GM23248 (cell line): ENCODE measurements at regions not wholly inside any gene's neighbourhood (a gene's known extent, or its start where the extent isn't known, plus 50 kb on each side); places are given as distances from the start of the nearest gene placed in this dataset.

Source experiments
- DNase-seq: peaks from one replicate; pipeline ENCODE4 v3.0.0-alpha.2; 2015
- H2AFZ ChIP-seq: fragments of 200-600 bp; sonication (generic); 2 replicates; pipeline ENCODE4 v1.6.1; 2016; ENCODE audit warnings: antibody characterized with exemption
- H3F3A ChIP-seq: fragments of 200-600 bp; sonication (generic); 2 replicates; pipeline ENCODE4 v1.6.1; 2016; ENCODE audit warnings: mild to moderate bottlenecking, antibody characterized with exemption, mixed run types; ENCODE audit not compliant: insufficient read depth
- H3K27ac ChIP-seq: fragments of 200-600 bp; sonication (generic); 2 replicates; pipeline ENCODE4 v1.5.1; 2016; ENCODE audit warnings: mild to moderate bottlenecking
- H3K27me3 ChIP-seq: fragments of 200-600 bp; sonication (generic); replicated peaks from 2 replicates; pipeline ENCODE4 v1.6.1; 2016; ENCODE audit warnings: mild to moderate bottlenecking; ENCODE audit not compliant: insufficient read depth
- H3K36me3 ChIP-seq: fragments of 200-600 bp; sonication (generic); 2 replicates; pipeline ENCODE4 v1.6.1; 2016; ENCODE audit warnings: low read depth, mild to moderate bottlenecking
- H3K4me1 ChIP-seq: fragments of 200-600 bp; sonication (generic); 2 replicates; pipeline ENCODE4 v1.6.1; 2016; ENCODE audit warnings: mild to moderate bottlenecking; ENCODE audit not compliant: insufficient read depth
- H3K4me2 ChIP-seq: fragments of 200-600 bp; sonication (generic); one replicate; pipeline ENCODE4 v1.6.1; 2016; ENCODE audit warnings: mild to moderate bottlenecking; ENCODE audit not compliant: unreplicated experiment
- H3K4me3 ChIP-seq: fragments of 200-600 bp; sonication (generic); 2 replicates; pipeline ENCODE4 v1.5.1; 2016; ENCODE audit warnings: mild to moderate bottlenecking
- H3K79me2 ChIP-seq: fragments of 200-600 bp; sonication (generic); 2 replicates; pipeline ENCODE4 v1.6.1; 2016; ENCODE audit warnings: mild to moderate bottlenecking; ENCODE audit not compliant: insufficient read depth
- H3K9ac ChIP-seq: fragments of 200-600 bp; sonication (generic); 2 replicates; pipeline ENCODE4 v1.6.1; 2016; ENCODE audit warnings: mild to moderate bottlenecking
- H3K9me2 ChIP-seq: fragments of 200-600 bp; sonication (generic); 2 replicates; pipeline ENCODE4 v1.6.1; 2016; ENCODE audit warnings: mixed run types, mild to moderate bottlenecking, moderate library complexity; ENCODE audit not compliant: insufficient read depth
- H3K9me3 ChIP-seq: fragments of 200-600 bp; sonication (generic); one replicate; pipeline ENCODE4 v1.6.1; 2017; ENCODE audit warnings: low read depth
- H4K20me1 ChIP-seq: fragments of 200-600 bp; sonication (generic); 2 replicates; pipeline ENCODE4 v1.6.0; 2016; ENCODE audit not compliant: insufficient read depth
- EZH2 ChIP-seq: fragments of 200-600 bp; sonication (generic); IDR thresholded peaks from 2 replicates; pipeline ENCODE4 v1.6.1; 2018; ENCODE audit warnings: antibody characterized with exemption, mild to moderate bottlenecking; ENCODE audit not compliant: insufficient read depth, poor library complexity, severe bottlenecking
- EZH2phosphoT487 ChIP-seq: fragments of 200-600 bp; sonication (generic); IDR thresholded peaks from 2 replicates; pipeline ENCODE4 v1.6.1; 2018; ENCODE audit warnings: antibody characterized with exemption, moderate library complexity, mild to moderate bottlenecking, low read depth; ENCODE audit not compliant: insufficient read depth
- WGBS, 2 experiments: methylation state at CpG; one replicate each; pipeline ENCODE4 v1.1.6; 2015 to 2017; ENCODE audit warnings: low lambda C conversion rate in 2 of 2, low coverage in 1 of 2; ENCODE audit errors: missing lambda C conversion rate in 2 of 2; 5-methylcytosine and 5-hydroxymethylcytosine counted together
- in situ Hi-C: fragments of 300-500 bp; cut with MboI; formaldehyde crosslinking; loops from 2 replicates; pipeline ENCODE4 v1.15.0; 2020

DNA sequence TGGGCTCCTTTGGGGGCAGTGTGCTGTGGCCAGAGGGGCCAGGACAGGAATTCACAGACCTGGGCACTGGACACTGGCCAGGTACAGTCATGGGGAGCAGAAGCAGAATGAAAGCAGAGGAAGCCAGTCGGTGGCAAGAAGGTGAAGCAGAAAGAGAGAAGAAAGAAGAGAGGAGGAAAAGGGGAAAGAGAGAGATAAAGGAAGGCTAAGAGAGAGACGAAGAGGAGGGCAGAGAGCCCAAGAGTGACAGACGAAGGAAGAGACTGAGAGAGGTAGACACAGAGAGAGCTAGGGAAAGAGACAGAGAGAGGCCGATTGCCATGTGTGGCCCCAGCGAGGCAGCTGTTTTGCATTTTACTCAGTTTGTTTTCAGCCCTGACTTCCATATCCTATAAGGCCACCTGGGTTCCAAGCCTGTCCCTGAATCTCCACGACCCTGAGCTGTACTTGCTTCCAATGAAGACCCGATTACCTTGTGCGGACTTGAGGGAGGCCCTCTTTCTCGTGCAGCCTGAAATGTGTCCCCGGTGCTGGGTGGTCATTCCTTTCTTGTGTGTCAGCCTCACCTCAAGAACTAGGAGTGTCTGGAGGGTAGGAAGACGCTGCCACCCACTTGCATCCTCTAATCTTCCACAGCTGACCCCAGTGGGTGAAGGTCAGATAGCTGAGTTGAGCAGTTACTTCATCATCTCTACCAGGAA lies 73.9 kb downstream of the LSM3 start:
- Histone ChIP-seq H3K4me2 (no peak overlapping the region), H3K36me3 (no peaks in the 10 kb centered on the region), H3K9ac (no peak overlapping the region), H3K9me3 (no peaks in the 10 kb centered on the region), H2AFZ (no peak overlapping the region), H3K27ac (no peak overlapping the region), H3F3A (no peaks in the 10 kb centered on the region), H3K79me2 (no peaks in the 10 kb centered on the region), H4K20me1 (no peaks in the 10 kb centered on the region), H3K4me3 (no peak overlapping the region), H3K27me3 (no peaks in the 10 kb centered on the region), H3K4me1 (peaks cover 7% of the 10 kb centered on the region), H3K9me2 (no peaks in the 10 kb centered on the region)
- TF ChIP-seq EZH2 (no peak), EZH2phosphoT487 (no peak)
- whole genome bisulfite sequencing, 2 experiments = 77% methylated on average over 11 of the region's 11 CpGs
- DNase-seq = no peak
- in situ Hi-C loops = no loop called here

DNA sequence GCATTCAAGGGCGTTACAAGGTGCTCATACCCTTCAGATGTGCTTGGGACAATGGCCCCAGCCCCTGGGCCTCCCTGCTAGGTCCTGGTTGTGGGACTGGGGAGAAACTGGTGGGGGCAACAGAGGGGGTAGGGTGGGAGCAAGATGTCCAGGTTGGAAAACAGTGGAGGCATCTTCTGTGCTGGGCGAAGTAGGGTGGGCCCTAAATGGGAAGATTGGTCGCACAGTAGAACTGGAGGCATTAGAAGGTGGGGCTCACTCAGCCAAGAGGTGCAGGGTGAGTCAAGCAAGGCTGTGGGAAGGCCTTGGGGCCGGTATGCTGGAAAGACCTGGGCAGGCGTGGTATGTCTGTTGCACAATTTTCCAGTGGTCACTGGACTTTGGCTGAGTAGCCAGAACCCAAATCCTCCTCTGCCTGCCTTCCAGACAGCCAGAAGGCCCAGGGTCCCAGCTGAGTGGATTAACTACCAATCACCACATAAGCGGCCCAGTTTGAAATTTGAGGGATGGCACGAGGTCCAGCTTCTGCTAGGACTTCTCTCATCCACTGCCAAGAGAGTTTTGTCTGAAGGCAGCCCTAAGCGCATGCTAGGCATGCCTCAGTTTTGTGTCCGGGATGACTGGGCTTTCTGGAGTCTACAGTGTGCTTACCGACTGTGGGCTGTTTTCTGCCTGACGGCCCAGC lies 74.5 kb downstream of the LSM3 start:
- Histone ChIP-seq H4K20me1 (no peaks in the 10 kb centered on the region), H3K4me2 (no peak overlapping the region), H3K27me3 (no peaks in the 10 kb centered on the region), H3K9ac (no peak overlapping the region), H3K79me2 (no peaks in the 10 kb centered on the region), H3K9me3 (no peaks in the 10 kb centered on the region), H3K36me3 (no peaks in the 10 kb centered on the region), H3K4me3 (no peak overlapping the region), H3K27ac (no peak overlapping the region), H3F3A (no peaks in the 10 kb centered on the region), H3K4me1 (peaks cover 7% of the 10 kb centered on the region), H2AFZ (no peak overlapping the region), H3K9me2 (no peaks in the 10 kb centered on the region)
- peak; percentile 79 for DNase-seq
- in situ Hi-C loops = no loop called here
- TF ChIP-seq EZH2phosphoT487 = no peak
- no peak for TF ChIP-seq EZH2
- 33 to 41% methylated on average over 11 of the region's 11 CpGs for WGBS, 2 experiments

DNA sequence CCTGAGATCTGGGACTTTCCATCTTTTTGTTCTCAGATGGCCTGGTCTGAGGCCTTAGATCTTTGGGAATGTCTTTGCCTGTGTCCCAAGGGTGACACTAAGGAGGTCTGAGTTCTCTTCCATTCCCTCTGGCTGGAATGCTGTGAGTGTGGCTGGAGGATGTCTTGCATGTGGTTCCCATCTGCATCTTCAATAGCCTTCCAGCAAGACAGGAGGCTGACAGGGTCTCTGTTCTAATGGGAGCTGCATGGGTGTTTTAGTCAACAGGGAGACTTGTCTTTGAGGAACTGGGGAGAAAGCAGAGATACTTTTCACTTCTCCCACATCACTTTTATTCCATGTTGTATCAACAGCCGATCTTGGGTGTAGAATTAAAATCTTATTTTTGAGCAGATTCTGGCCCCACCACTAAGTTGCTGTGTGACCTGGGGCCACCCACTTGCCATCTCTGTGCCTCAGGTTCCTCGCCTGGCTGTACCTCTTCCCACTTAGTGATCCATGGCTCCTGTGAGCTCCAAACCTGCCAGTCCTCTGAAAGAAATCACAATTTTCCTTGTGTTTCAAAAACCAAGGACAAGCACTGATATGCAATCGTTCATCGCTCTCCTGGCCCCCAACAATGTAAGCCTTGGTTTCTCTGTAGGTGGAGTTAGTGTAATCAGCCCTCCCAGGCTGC lies 75.2 kb downstream of the LSM3 start:
- 94 to 96% methylated on average over 4 of the region's 4 CpGs for WGBS, 2 experiments
- Histone ChIP-seq H3K79me2 (no peaks in the 10 kb centered on the region), H3K4me1 (peaks cover 7% of the 10 kb centered on the region), H3K9me2 (no peaks in the 10 kb centered on the region), H3F3A (no peaks in the 10 kb centered on the region), H3K9me3 (no peaks in the 10 kb centered on the region), H3K9ac (no peak overlapping the region), H2AFZ (no peak overlapping the region), H3K4me2 (no peak overlapping the region), H3K4me3 (no peak overlapping the region), H4K20me1 (no peaks in the 10 kb centered on the region), H3K27ac (no peak overlapping the region), H3K27me3 (no peaks in the 10 kb centered on the region), H3K36me3 (no peaks in the 10 kb centered on the region)
- in situ Hi-C loops = no loop called here
- TF ChIP-seq EZH2phosphoT487 (no peak), EZH2 (no peak)
- no peak for DNase-seq

DNA sequence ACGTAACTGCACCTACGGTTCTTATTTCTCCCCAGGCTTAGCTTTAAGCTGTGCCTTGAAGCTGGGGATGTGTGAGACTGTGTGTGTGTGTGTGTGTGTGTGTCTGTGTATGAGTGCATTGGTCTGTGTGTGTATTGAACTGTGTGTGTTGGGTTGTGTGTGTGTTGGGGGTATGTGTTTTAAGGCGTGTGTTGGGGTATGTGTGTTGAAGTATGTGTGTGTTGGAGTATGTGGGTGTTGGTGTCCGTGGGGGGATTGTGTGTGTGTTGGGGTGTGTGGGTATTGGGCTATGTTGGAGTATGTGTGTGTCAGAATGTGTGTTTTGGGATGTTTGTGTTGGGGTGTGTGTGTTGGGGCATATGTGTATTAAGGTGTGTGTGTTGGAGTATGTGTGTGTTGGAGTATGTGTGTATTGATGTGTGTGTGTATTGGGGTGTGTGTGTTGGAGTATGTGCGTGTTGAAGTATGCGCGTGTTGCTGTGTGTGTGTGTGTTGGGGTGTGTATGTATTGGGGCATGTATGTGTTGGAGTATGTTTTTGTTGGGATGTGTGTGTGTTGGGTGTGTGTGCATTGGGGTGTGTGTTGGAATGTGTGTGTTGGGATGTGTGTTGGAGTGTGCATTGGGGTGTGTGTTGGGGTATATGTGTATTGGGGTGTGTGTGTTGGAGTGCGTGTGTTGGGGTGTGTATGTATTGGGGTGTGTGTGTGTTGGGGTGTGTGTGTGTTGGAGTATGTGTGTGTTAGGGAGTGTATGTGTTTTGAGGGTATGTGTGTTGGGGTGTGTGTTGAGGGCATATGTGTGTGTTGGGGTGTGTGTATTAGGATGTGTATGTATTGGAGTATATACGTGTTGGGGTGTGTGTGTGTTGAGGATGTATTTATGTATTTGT lies 76.4 kb downstream of the LSM3 start:
- no peaks in the 10 kb centered on the region for H3F3A ChIP-seq
- TF ChIP-seq EZH2 (no peak), EZH2phosphoT487 (no peak)
- no peak overlapping the region for H3K9ac ChIP-seq
- peaks cover 7% of the 10 kb centered on the region for H3K4me1 ChIP-seq
- in situ Hi-C loops = no loop called here
- no peak for DNase-seq
- no peaks in the 10 kb centered on the region for H3K9me2 ChIP-seq
- WGBS, 2 experiments = 74 to 82% methylated on average over 9 of the region's 9 CpGs
- no peak overlapping the region for H3K4me3 ChIP-seq
- no peaks in the 10 kb centered on the region for H3K36me3 ChIP-seq
- no peak overlapping the region for H2AFZ ChIP-seq
- no peaks in the 10 kb centered on the region for H3K27me3 ChIP-seq
- no peak overlapping the region for H3K27ac ChIP-seq
- H4K20me1 ChIP-seq = no peaks in the 10 kb centered on the region
- no peaks in the 10 kb centered on the region for H3K9me3 ChIP-seq
- no peak overlapping the region for H3K4me2 ChIP-seq
- no peaks in the 10 kb centered on the region for H3K79me2 ChIP-seq
